ENCODE measurements at regions not wholly inside any gene's neighbourhood (a gene's known extent, or its start where the extent isn't known, plus 50 kb on each side); places are given as distances from the start of the nearest gene placed in this dataset.

GRCh38 chr1:82486468-82486867, 685.7 kb downstream of the ADGRL2 start:
- TF ChIP-seq CTCF (IDR thresholded peaks at IDR 0.05) (no peak), EZH2 (IDR thresholded peaks at IDR 0.05) (no peak), EZH2phosphoT487 (IDR thresholded peaks at IDR 0.05) (no peak)
